ENCODE measurements at regions not wholly inside any gene's neighbourhood (a gene's known extent, or its start where the extent isn't known, plus 50 kb on each side); places are given as distances from the start of the nearest gene placed in this dataset.

DNA sequence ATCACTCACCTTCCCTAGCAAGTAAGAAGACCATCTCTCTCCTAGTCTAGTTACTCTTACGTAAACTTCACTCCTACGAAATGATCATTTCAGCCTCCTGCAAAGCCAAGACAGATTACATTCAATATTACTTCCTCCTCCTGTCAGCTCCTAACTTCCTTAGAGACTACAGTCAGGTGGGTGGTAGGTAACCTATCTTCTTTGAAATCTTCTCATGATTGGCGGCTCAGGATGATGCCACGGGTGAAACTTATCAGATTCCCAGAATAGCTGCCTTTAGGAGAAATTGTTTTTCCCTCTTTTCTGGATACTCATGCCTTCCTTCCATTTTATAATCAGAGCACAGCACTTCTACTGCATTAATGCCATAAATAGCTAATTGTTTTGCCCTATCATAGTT lies 744.8 kb upstream of the HS3ST1 start:
- TF ChIP-seq, protein P1, sequence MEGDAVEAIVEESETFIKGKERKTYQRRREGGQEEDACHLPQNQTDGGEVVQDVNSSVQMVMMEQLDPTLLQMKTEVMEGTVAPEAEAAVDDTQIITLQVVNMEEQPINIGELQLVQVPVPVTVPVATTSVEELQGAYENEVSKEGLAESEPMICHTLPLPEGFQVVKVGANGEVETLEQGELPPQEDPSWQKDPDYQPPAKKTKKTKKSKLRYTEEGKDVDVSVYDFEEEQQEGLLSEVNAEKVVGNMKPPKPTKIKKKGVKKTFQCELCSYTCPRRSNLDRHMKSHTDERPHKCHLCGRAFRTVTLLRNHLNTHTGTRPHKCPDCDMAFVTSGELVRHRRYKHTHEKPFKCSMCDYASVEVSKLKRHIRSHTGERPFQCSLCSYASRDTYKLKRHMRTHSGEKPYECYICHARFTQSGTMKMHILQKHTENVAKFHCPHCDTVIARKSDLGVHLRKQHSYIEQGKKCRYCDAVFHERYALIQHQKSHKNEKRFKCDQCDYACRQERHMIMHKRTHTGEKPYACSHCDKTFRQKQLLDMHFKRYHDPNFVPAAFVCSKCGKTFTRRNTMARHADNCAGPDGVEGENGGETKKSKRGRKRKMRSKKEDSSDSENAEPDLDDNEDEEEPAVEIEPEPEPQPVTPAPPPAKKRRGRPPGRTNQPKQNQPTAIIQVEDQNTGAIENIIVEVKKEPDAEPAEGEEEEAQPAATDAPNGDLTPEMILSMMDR (IDR thresholded peaks at IDR 0.05), result no peak
- TF ChIP-seq EZH2 (IDR thresholded peaks at IDR 0.05; ENCODE audit: borderline replicate concordance, insufficient read depth, low read depth, low read length, poor library complexity, severe bottlenecking), result no peak

Measured in B cell (primary cell).